Colonic mucosa (tissue), 4 donors: ENCODE measurements at regions not wholly inside any gene's neighbourhood (a gene's known extent, or its start where the extent isn't known, plus 50 kb on each side); places are given as distances from the start of the nearest gene placed in this dataset.

ENCODE experiments used
- DNase-seq: peaks from one replicate; pipeline ENCODE4 v3.0.0-alpha.2; 2020
- H3K27ac ChIP-seq: fragments of 200-600 bp; one replicate; pipeline ENCODE4 v1.8.0; 2021
- H3K27me3 ChIP-seq: fragments of 200-600 bp; one replicate; pipeline ENCODE4 v1.8.0; 2021
- H3K36me3 ChIP-seq: fragments of 200-600 bp; one replicate; pipeline ENCODE4 v1.8.0; 2021
- H3K4me1 ChIP-seq: fragments of 200-600 bp; one replicate; pipeline ENCODE4 v1.8.0; 2021; ENCODE audit warnings: mild to moderate bottlenecking
- H3K4me3 ChIP-seq: fragments of 200-600 bp; one replicate; pipeline ENCODE4 v1.8.0; 2021
- H3K9ac ChIP-seq, 2 donors: one replicate each; pipeline ENCODE4 v1.7.0; 2013; ENCODE audit warnings: control low read depth in 2 of 2, low read depth in 2 of 2, low read length in 2 of 2
- H3K9me3 ChIP-seq: fragments of 200-600 bp; one replicate; pipeline ENCODE4 v1.8.0; 2021
- CTCF ChIP-seq: fragments of 200-600 bp; IDR thresholded peaks from one replicate; pipeline ENCODE4 v1.8.0; 2022; ENCODE audit warnings: antibody characterized with exemption, mild to moderate bottlenecking
- intact Hi-C: fragments of 100-400 bp; cut with DNase I; formaldehyde crosslinking; loops from one replicate; pipeline ENCODE4 v1.14.1; 2022
- donor health status: healthy.
- donor health status: DM: no; HTN: no; CAD: no.
- donor health status: DM: no; HTN: no; CAD: no.

- no peaks in the 10 kb centered on the region for H3K27me3 ChIP-seq
- no peaks in the 10 kb centered on the region for H3K9me3 ChIP-seq
- H3K9ac ChIP-seq, result no peak overlapping the region
- DNase-seq, result no peak
- H3K27ac ChIP-seq, result no peak overlapping the region
- no peak for TF ChIP-seq CTCF
- H3K36me3 ChIP-seq, result no peaks in the 10 kb centered on the region
- H3K4me3 ChIP-seq, result no peak overlapping the region
- intact Hi-C loops, result no loop called here
- no peaks in the 10 kb centered on the region for H3K4me1 ChIP-seq
These were observed 357.8 kb downstream of the TLL1 start for GRCh38 chr4:166230841-166231240.

GRCh38 chr4:166239354-166239753 is 366.3 kb downstream of the TLL1 start:
- intact Hi-C loops, result no loop called here
- no peak for TF ChIP-seq CTCF
- no peak for DNase-seq

GRCh38 chr4:166252487-166253402 is 379.7 kb downstream of the TLL1 start:
- Histone ChIP-seq H3K4me3 (no peak overlapping the region), H3K4me1 (no peaks in the 10 kb centered on the region), H3K36me3 (no peaks in the 10 kb centered on the region), H3K27ac (no peak overlapping the region), H3K27me3 (no peaks in the 10 kb centered on the region), H3K9me3 (no peaks in the 10 kb centered on the region), H3K9ac (no peak overlapping the region)
- intact Hi-C loops, result loop anchor here (5.0 kb wide), 1 partner anchor 85 kb away; no protein-coding TSS in a partner anchor
- no peak for DNase-seq
- peak; percentile 16 for TF ChIP-seq CTCF

More at GRCh38 chr4:166239354-166239753, 366.3 kb downstream of the TLL1 start:
- Histone ChIP-seq H3K9me3 (no peaks in the 10 kb centered on the region), H3K27ac (no peak overlapping the region), H3K4me3 (no peak overlapping the region), H3K4me1 (no peaks in the 10 kb centered on the region), H3K9ac (no peak overlapping the region), H3K27me3 (no peaks in the 10 kb centered on the region), H3K36me3 (no peaks in the 10 kb centered on the region)

GRCh38 chr4:166257276-166257675 is 384.2 kb downstream of the TLL1 start:
- no peak overlapping the region for H3K27ac ChIP-seq
- no peak for DNase-seq
- H3K4me1 ChIP-seq, result no peaks in the 10 kb centered on the region
- intact Hi-C loops, result no loop called here
- no peaks in the 10 kb centered on the region for H3K9me3 ChIP-seq
- H3K27me3 ChIP-seq, result no peaks in the 10 kb centered on the region
- H3K36me3 ChIP-seq, result no peaks in the 10 kb centered on the region
- no peak overlapping the region for H3K9ac ChIP-seq
- H3K4me3 ChIP-seq, result no peak overlapping the region
- no peak for TF ChIP-seq CTCF

GRCh38 chr4:166257891-166258290 is 384.9 kb downstream of the TLL1 start:
- no peaks in the 10 kb centered on the region for H3K4me1 ChIP-seq
- intact Hi-C loops, result no loop called here
- TF ChIP-seq CTCF, result no peak
- no peak overlapping the region for H3K9ac ChIP-seq
- H3K27me3 ChIP-seq, result no peaks in the 10 kb centered on the region
- H3K9me3 ChIP-seq, result no peaks in the 10 kb centered on the region
- no peak for DNase-seq
- no peak overlapping the region for H3K4me3 ChIP-seq
- H3K27ac ChIP-seq, result no peak overlapping the region
- H3K36me3 ChIP-seq, result no peaks in the 10 kb centered on the region
